ENCODE measurements at regions not wholly inside any gene's neighbourhood (a gene's known extent, or its start where the extent isn't known, plus 50 kb on each side); places are given as distances from the start of the nearest gene placed in this dataset.

DNA sequence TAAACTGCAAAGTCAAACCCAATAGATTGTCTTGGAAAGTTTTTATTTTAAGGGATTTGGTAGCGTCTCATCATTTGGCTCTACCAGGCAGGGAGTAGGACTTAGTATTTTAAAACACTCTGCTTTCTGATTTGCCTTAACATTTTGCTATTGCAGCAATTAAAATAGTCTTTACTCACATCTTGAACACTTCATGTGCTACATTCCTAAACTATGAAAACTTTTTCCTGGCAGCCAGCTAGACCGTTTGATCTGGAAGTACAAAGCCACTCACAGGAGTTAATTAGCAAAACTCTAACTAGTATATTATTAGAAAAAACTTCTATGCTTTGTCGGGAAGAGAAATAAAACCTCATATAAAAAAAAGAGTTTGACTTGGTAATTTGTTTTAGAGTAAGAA is 111.4 kb downstream of the TFPI2 start:
- TF ChIP-seq, protein P1, sequence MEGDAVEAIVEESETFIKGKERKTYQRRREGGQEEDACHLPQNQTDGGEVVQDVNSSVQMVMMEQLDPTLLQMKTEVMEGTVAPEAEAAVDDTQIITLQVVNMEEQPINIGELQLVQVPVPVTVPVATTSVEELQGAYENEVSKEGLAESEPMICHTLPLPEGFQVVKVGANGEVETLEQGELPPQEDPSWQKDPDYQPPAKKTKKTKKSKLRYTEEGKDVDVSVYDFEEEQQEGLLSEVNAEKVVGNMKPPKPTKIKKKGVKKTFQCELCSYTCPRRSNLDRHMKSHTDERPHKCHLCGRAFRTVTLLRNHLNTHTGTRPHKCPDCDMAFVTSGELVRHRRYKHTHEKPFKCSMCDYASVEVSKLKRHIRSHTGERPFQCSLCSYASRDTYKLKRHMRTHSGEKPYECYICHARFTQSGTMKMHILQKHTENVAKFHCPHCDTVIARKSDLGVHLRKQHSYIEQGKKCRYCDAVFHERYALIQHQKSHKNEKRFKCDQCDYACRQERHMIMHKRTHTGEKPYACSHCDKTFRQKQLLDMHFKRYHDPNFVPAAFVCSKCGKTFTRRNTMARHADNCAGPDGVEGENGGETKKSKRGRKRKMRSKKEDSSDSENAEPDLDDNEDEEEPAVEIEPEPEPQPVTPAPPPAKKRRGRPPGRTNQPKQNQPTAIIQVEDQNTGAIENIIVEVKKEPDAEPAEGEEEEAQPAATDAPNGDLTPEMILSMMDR (IDR thresholded peaks at IDR 0.05), result no peak
- TF ChIP-seq POLR2A (IDR thresholded peaks at IDR 0.05), result no peak
